ENCODE measurements at regions not wholly inside any gene's neighbourhood (a gene's known extent, or its start where the extent isn't known, plus 50 kb on each side); places are given as distances from the start of the nearest gene placed in this dataset.
A peak's percentile ranks its signal among the peaks of the same experiment; 100 is the strongest.

GRCh38 chr18:46261799-46262198 is 157.6 kb downstream of the HAUS1 start:
- H3K4me1 Mint-ChIP-seq, result peaks cover 22 to 67% of the 10 kb centered on the region in 2 donors
- no peaks in the 10 kb centered on the region for H3K9me3 Mint-ChIP-seq
- H3K4me3 Mint-ChIP-seq, result no peak overlapping the region
- peak overlapping the region in 1 of 6 donors; percentile 19 for H3K27ac Mint-ChIP-seq
- H3K27me3 Mint-ChIP-seq (ENCODE audit: low read depth in 3 of 3), result peaks cover 0 to 2% (median 2%) of the 10 kb centered on the region in 3 donors
- H3K36me3 Mint-ChIP-seq, result peaks cover 2 to 24% (median 20%) of the 10 kb centered on the region in 3 donors
- DNase-seq, result no peak

GRCh38 chr18:46262856-46263255 is 158.7 kb downstream of the HAUS1 start:
- Mint-ChIP-seq H3K4me1 (peaks cover 22 to 58% of the 10 kb centered on the region in 2 donors), H3K27ac (peak overlapping the region in 1 of 6 donors; percentile 80), H3K9me3 (no peaks in the 10 kb centered on the region), H3K27me3 (ENCODE audit: low read depth in 3 of 3) (peaks cover 0 to 2% (median 0%) of the 10 kb centered on the region in 3 donors), H3K4me3 (no peak overlapping the region), H3K36me3 (peaks cover 0 to 22% (median 20%) of the 10 kb centered on the region in 3 donors)
- no peak for DNase-seq

- peaks cover 22 to 65% of the 10 kb centered on the region in 2 donors for H3K4me1 Mint-ChIP-seq
- peaks cover 3 to 27% (median 20%) of the 10 kb centered on the region in 3 donors for H3K36me3 Mint-ChIP-seq
- peak overlapping the region in 5 of 6 donors; percentile 25 to 80 (median 55) for H3K27ac Mint-ChIP-seq
- H3K27me3 Mint-ChIP-seq (ENCODE audit: low read depth in 3 of 3), result peaks cover 0 to 1% (median 0%) of the 10 kb centered on the region in 3 donors
- peak; percentile 19 to 39 (median 35) for DNase-seq
- H3K4me3 Mint-ChIP-seq, result no peak overlapping the region
- H3K9me3 Mint-ChIP-seq, result no peaks in the 10 kb centered on the region
Observed at GRCh38 chr18:46264255-46264654, 160.1 kb downstream of the HAUS1 start.

- H3K4me1 Mint-ChIP-seq, result peaks cover 18 to 54% of the 10 kb centered on the region in 2 donors
- H3K27ac Mint-ChIP-seq, result no peak overlapping the region
- no peaks in the 10 kb centered on the region for H3K9me3 Mint-ChIP-seq
- no peaks in the 10 kb centered on the region for H3K27me3 Mint-ChIP-seq (ENCODE audit: low read depth in 3 of 3)
- DNase-seq, result no peak
- H3K4me3 Mint-ChIP-seq, result no peak overlapping the region
- H3K36me3 Mint-ChIP-seq, result peaks cover 3 to 27% (median 20%) of the 10 kb centered on the region in 3 donors
Observed at GRCh38 chr18:46265196-46266156, 161.3 kb downstream of the HAUS1 start.

- H3K36me3 Mint-ChIP-seq, result peaks cover 3 to 27% (median 20%) of the 10 kb centered on the region in 3 donors
- no peak overlapping the region for H3K4me3 Mint-ChIP-seq
- no peak for DNase-seq
- peaks cover 0 to 4% (median 0%) of the 10 kb centered on the region in 3 donors for H3K27me3 Mint-ChIP-seq (ENCODE audit: low read depth in 3 of 3)
- peaks cover 15 to 47% of the 10 kb centered on the region in 2 donors for H3K4me1 Mint-ChIP-seq
- H3K27ac Mint-ChIP-seq, result no peak overlapping the region
- no peaks in the 10 kb centered on the region for H3K9me3 Mint-ChIP-seq
Observed at GRCh38 chr18:46266473-46266872, 162.3 kb downstream of the HAUS1 start.

- H3K27ac Mint-ChIP-seq, result peak overlapping the region in 1 of 6 donors; percentile 60
- no peak overlapping the region for H3K4me3 Mint-ChIP-seq
- DNase-seq, result no peak
- H3K4me1 Mint-ChIP-seq, result peaks cover 19 to 47% of the 10 kb centered on the region in 2 donors
- H3K36me3 Mint-ChIP-seq, result peaks cover 3 to 22% (median 17%) of the 10 kb centered on the region in 3 donors
- H3K27me3 Mint-ChIP-seq (ENCODE audit: low read depth in 3 of 3), result peaks cover 0 to 4% (median 3%) of the 10 kb centered on the region in 3 donors
- H3K9me3 Mint-ChIP-seq, result no peaks in the 10 kb centered on the region
Observed at GRCh38 chr18:46268671-46269070, 164.5 kb downstream of the HAUS1 start.

GRCh38 chr18:46269275-46269674 is 165.1 kb downstream of the HAUS1 start:
- Mint-ChIP-seq H3K27ac (no peak overlapping the region), H3K4me3 (no peak overlapping the region), H3K9me3 (no peaks in the 10 kb centered on the region), H3K27me3 (ENCODE audit: low read depth in 3 of 3) (peaks cover 0 to 4% (median 3%) of the 10 kb centered on the region in 3 donors), H3K4me1 (peaks cover 19 to 43% of the 10 kb centered on the region in 2 donors), H3K36me3 (peaks cover 3 to 21% (median 12%) of the 10 kb centered on the region in 3 donors)
- DNase-seq, result no peak

- H3K27me3 Mint-ChIP-seq (ENCODE audit: low read depth in 3 of 3), result peaks cover 0 to 4% (median 3%) of the 10 kb centered on the region in 3 donors
- H3K4me3 Mint-ChIP-seq, result no peak overlapping the region
- H3K36me3 Mint-ChIP-seq, result peaks cover 0 to 8% (median 3%) of the 10 kb centered on the region in 3 donors
- peak overlapping the region in 1 of 6 donors; percentile 55 for H3K27ac Mint-ChIP-seq
- H3K9me3 Mint-ChIP-seq, result no peaks in the 10 kb centered on the region
- H3K4me1 Mint-ChIP-seq, result peaks cover 16 to 27% of the 10 kb centered on the region in 2 donors
- no peak for DNase-seq
Observed at GRCh38 chr18:46271488-46271887, 167.3 kb downstream of the HAUS1 start.

GRCh38 chr18:46273861-46274260 is 169.7 kb downstream of the HAUS1 start:
- peaks cover 24 to 33% of the 10 kb centered on the region in 2 donors for H3K4me1 Mint-ChIP-seq
- no peak overlapping the region for H3K4me3 Mint-ChIP-seq
- no peak for DNase-seq
- H3K27me3 Mint-ChIP-seq (ENCODE audit: low read depth in 3 of 3), result peaks cover 0 to 4% (median 3%) of the 10 kb centered on the region in 3 donors
- H3K36me3 Mint-ChIP-seq, result no peaks in the 10 kb centered on the region
- H3K27ac Mint-ChIP-seq, result peak overlapping the region in 2 of 6 donors; percentile 3 to 10
- no peaks in the 10 kb centered on the region for H3K9me3 Mint-ChIP-seq

GRCh38 chr18:46274266-46274665 is 170.1 kb downstream of the HAUS1 start:
- Mint-ChIP-seq H3K9me3 (no peaks in the 10 kb centered on the region), H3K4me3 (no peak overlapping the region), H3K36me3 (no peaks in the 10 kb centered on the region), H3K27ac (peak overlapping the region in 4 of 6 donors; percentile 3 to 10 (median 7)), H3K4me1 (peaks cover 24 to 34% of the 10 kb centered on the region in 2 donors), H3K27me3 (ENCODE audit: low read depth in 3 of 3) (peaks cover 0 to 4% (median 3%) of the 10 kb centered on the region in 3 donors)
- DNase-seq, result no peak

- Mint-ChIP-seq H3K4me3 (no peak overlapping the region), H3K27me3 (ENCODE audit: low read depth in 3 of 3) (peaks cover 0 to 4% (median 3%) of the 10 kb centered on the region in 3 donors), H3K4me1 (peaks cover 24 to 34% of the 10 kb centered on the region in 2 donors), H3K27ac (no peak overlapping the region), H3K9me3 (no peaks in the 10 kb centered on the region), H3K36me3 (no peaks in the 10 kb centered on the region)
- DNase-seq, result no peak
Observed at GRCh38 chr18:46275370-46275769, 171.2 kb downstream of the HAUS1 start.

GRCh38 chr18:46276748-46277147 is 172.6 kb downstream of the HAUS1 start:
- H3K27ac Mint-ChIP-seq, result peak overlapping the region in 2 of 6 donors; percentile 26 to 30
- peaks cover 26 to 35% of the 10 kb centered on the region in 2 donors for H3K4me1 Mint-ChIP-seq
- no peaks in the 10 kb centered on the region for H3K36me3 Mint-ChIP-seq
- H3K4me3 Mint-ChIP-seq, result no peak overlapping the region
- H3K27me3 Mint-ChIP-seq (ENCODE audit: low read depth in 3 of 3), result peaks cover 0 to 3% (median 0%) of the 10 kb centered on the region in 3 donors
- H3K9me3 Mint-ChIP-seq, result no peaks in the 10 kb centered on the region
- no peak for DNase-seq

- H3K36me3 Mint-ChIP-seq, result peaks cover 0 to 3% (median 0%) of the 10 kb centered on the region in 3 donors
- H3K4me3 Mint-ChIP-seq, result no peak overlapping the region
- no peaks in the 10 kb centered on the region for H3K9me3 Mint-ChIP-seq
- peaks cover 16 to 21% of the 10 kb centered on the region in 2 donors for H3K4me1 Mint-ChIP-seq
- H3K27me3 Mint-ChIP-seq (ENCODE audit: low read depth in 3 of 3), result peaks cover 0 to 2% (median 0%) of the 10 kb centered on the region in 3 donors
- H3K27ac Mint-ChIP-seq, result peak overlapping the region in 3 of 6 donors; percentile 57 to 64 (median 57)
- no peak for DNase-seq
Observed at GRCh38 chr18:46278481-46279465, 174.6 kb downstream of the HAUS1 start.
